ENCODE measurements at regions not wholly inside any gene's neighbourhood (a gene's known extent, or its start where the extent isn't known, plus 50 kb on each side); places are given as distances from the start of the nearest gene placed in this dataset.

DNA sequence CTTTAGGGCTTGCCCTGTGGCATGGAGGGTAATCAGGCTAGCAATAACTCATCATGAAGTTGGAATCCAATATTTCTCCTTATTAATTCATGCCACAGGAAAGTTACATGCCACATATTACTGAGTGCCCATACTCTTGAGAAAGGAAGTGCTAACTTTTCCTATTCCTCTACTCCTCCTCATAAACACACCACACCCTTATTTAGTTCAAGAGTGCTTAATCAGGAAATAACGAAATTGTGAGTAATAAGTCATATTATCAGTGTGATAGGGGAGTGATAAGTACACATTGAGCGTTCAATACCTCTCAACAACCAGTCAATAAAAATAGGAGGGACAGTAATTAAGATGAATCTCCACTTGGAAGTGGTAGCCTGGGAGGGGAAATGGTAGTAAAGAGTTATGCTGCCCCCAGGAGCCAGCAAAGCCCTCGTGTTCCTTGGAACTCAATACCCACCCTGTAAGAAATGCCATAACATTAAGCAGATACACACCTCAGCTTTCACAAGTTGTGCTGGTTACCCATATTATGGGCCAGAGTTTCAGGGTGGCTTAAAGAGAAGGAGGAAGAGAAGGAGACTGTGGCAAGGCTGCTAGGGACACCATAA, 410.0 kb upstream of the NR3C2 start:
- TF ChIP-seq RAD21 (IDR thresholded peaks at IDR 0.05; ENCODE audit: low read length) (no peak), TEAD4 (IDR thresholded peaks at IDR 0.05; ENCODE audit: borderline replicate concordance, insufficient read depth) (no peak)
- TF ChIP-seq, protein P1, sequence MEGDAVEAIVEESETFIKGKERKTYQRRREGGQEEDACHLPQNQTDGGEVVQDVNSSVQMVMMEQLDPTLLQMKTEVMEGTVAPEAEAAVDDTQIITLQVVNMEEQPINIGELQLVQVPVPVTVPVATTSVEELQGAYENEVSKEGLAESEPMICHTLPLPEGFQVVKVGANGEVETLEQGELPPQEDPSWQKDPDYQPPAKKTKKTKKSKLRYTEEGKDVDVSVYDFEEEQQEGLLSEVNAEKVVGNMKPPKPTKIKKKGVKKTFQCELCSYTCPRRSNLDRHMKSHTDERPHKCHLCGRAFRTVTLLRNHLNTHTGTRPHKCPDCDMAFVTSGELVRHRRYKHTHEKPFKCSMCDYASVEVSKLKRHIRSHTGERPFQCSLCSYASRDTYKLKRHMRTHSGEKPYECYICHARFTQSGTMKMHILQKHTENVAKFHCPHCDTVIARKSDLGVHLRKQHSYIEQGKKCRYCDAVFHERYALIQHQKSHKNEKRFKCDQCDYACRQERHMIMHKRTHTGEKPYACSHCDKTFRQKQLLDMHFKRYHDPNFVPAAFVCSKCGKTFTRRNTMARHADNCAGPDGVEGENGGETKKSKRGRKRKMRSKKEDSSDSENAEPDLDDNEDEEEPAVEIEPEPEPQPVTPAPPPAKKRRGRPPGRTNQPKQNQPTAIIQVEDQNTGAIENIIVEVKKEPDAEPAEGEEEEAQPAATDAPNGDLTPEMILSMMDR (IDR thresholded peaks at IDR 0.05) = no peak

Measured in SK-N-SH (cell line).